ENCODE measurements at regions not wholly inside any gene's neighbourhood (a gene's known extent, or its start where the extent isn't known, plus 50 kb on each side); places are given as distances from the start of the nearest gene placed in this dataset.

GRCh38 chr4:63169836-63170235, 1239.4 kb downstream of the TECRL start:
- no peaks in the 10 kb centered on the region for H3K9me3 ChIP-seq
- no peak overlapping the region for H3K4me3 ChIP-seq
- no peaks in the 10 kb centered on the region for H3K27me3 ChIP-seq
- no peaks in the 10 kb centered on the region for H3K36me3 ChIP-seq
- intact Hi-C loops (cut with DNase I; ENCODE audit: low total_unique reads) = no loop called here
- H3K27ac ChIP-seq = no peak overlapping the region
- no peaks in the 10 kb centered on the region for H3K4me1 ChIP-seq
- no peak for DNase-seq
- no peak for TF ChIP-seq POLR2A (IDR thresholded peaks at IDR 0.05)
- TF ChIP-seq CTCF (IDR thresholded peaks at IDR 0.05) = no peak

- Histone ChIP-seq H3K9me3 (no peaks in the 10 kb centered on the region), H3K27ac (no peak overlapping the region), H3K36me3 (no peaks in the 10 kb centered on the region), H3K27me3 (no peaks in the 10 kb centered on the region), H3K4me1 (no peaks in the 10 kb centered on the region), H3K4me3 (no peak overlapping the region)
- DNase-seq = no peak
- intact Hi-C loops (cut with DNase I; ENCODE audit: low total_unique reads) = no loop called here
- TF ChIP-seq CTCF (IDR thresholded peaks at IDR 0.05) (no peak), POLR2A (IDR thresholded peaks at IDR 0.05) (no peak)
Observed at GRCh38 chr4:63155561-63155960, 1253.7 kb downstream of the TECRL start.

- intact Hi-C loops (cut with DNase I; ENCODE audit: low total_unique reads) = no loop called here
- no peak for DNase-seq
- Histone ChIP-seq H3K4me1 (no peaks in the 10 kb centered on the region), H3K4me3 (no peak overlapping the region), H3K36me3 (no peaks in the 10 kb centered on the region), H3K9me3 (no peaks in the 10 kb centered on the region), H3K27ac (no peak overlapping the region), H3K27me3 (no peaks in the 10 kb centered on the region)
- TF ChIP-seq CTCF (IDR thresholded peaks at IDR 0.05) (no peak), POLR2A (IDR thresholded peaks at IDR 0.05) (no peak)
Observed at GRCh38 chr4:63123441-63123840, 1285.8 kb downstream of the TECRL start.

- TF ChIP-seq CTCF (IDR thresholded peaks at IDR 0.05) (no peak), POLR2A (IDR thresholded peaks at IDR 0.05) (no peak)
- Histone ChIP-seq H3K4me1 (no peaks in the 10 kb centered on the region), H3K9me3 (no peaks in the 10 kb centered on the region), H3K36me3 (no peaks in the 10 kb centered on the region), H3K27me3 (no peaks in the 10 kb centered on the region), H3K27ac (no peak overlapping the region), H3K4me3 (no peak overlapping the region)
- intact Hi-C loops (cut with DNase I; ENCODE audit: low total_unique reads) = no loop called here
- DNase-seq = no peak
Observed at GRCh38 chr4:63122955-63123354, 1286.3 kb downstream of the TECRL start.

- DNase-seq = no peak
- no peak overlapping the region for H3K4me3 ChIP-seq
- H3K27me3 ChIP-seq = no peaks in the 10 kb centered on the region
- no peaks in the 10 kb centered on the region for H3K4me1 ChIP-seq
- H3K9me3 ChIP-seq = no peaks in the 10 kb centered on the region
- intact Hi-C loops (cut with DNase I; ENCODE audit: low total_unique reads) = no loop called here
- H3K27ac ChIP-seq = no peak overlapping the region
- no peaks in the 10 kb centered on the region for H3K36me3 ChIP-seq
- no peak for TF ChIP-seq CTCF (IDR thresholded peaks at IDR 0.05)
- no peak for TF ChIP-seq POLR2A (IDR thresholded peaks at IDR 0.05)
Observed at GRCh38 chr4:63106600-63106999, 1302.7 kb downstream of the TECRL start.

Measured in uterus (tissue), 3 donors.